Testis (tissue), 2 donors: ENCODE measurements at regions not wholly inside any gene's neighbourhood (a gene's known extent, or its start where the extent isn't known, plus 50 kb on each side); places are given as distances from the start of the nearest gene placed in this dataset.
"Not testable (repeated sequence)": the region's sequence is repeated elsewhere in the genome, so short reads cannot be mapped to it uniquely, and the experiment has no call there.

Experiments
- POLR2A ChIP-seq: fragments of 450-650 bp; IDR thresholded peaks from one replicate; pipeline ENCODE4 v1.6.1; 2017; ENCODE audit warnings: antibody characterized with exemption, mild to moderate bottlenecking, moderate library complexity
- TF ChIP-seq, protein P1 (sequence below), 3 experiments: fragments of 450-650 bp in 2 of 3; fragments of 200-600 bp in 1 of 3; sonication (generic) in 1 of 3; IDR thresholded peaks; one replicate each; pipeline ENCODE4 v1.5.1; 2016 to 2019; ENCODE audit warnings: antibody characterized with exemption in 3 of 3, mild to moderate bottlenecking in 2 of 3, moderate library complexity in 1 of 3

DNA sequence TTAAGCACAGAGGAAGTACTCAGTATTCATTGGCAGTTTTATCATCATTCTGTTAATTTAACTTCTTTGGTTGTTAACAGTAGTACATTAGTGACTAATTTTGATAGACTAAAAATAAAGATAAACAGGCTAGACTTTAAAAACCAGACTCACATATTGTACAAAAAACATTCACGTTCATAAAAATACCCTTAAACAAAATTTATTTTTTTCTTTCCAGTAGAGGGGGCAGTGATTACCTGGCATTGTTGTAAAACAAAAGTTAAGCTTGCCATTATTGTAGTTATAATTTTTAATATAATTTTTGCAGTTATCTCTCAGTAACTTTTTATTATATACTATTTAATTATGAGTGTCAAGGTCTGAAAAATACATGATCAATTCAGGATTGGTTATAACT lies 92.0 kb downstream of the MRPL57 start:
- TF ChIP-seq, protein P1, sequence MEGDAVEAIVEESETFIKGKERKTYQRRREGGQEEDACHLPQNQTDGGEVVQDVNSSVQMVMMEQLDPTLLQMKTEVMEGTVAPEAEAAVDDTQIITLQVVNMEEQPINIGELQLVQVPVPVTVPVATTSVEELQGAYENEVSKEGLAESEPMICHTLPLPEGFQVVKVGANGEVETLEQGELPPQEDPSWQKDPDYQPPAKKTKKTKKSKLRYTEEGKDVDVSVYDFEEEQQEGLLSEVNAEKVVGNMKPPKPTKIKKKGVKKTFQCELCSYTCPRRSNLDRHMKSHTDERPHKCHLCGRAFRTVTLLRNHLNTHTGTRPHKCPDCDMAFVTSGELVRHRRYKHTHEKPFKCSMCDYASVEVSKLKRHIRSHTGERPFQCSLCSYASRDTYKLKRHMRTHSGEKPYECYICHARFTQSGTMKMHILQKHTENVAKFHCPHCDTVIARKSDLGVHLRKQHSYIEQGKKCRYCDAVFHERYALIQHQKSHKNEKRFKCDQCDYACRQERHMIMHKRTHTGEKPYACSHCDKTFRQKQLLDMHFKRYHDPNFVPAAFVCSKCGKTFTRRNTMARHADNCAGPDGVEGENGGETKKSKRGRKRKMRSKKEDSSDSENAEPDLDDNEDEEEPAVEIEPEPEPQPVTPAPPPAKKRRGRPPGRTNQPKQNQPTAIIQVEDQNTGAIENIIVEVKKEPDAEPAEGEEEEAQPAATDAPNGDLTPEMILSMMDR (IDR thresholded peaks at IDR 0.05): not testable (repeated sequence)
- not testable (repeated sequence) for TF ChIP-seq POLR2A
